OCI-LY3 (cell line): ENCODE measurements at regions not wholly inside any gene's neighbourhood (a gene's known extent, or its start where the extent isn't known, plus 50 kb on each side); places are given as distances from the start of the nearest gene placed in this dataset.
"Not testable (repeated sequence)": the region's sequence is repeated elsewhere in the genome, so short reads cannot be mapped to it uniquely, and the experiment has no call there.

Experiments
- EZH2phosphoT487 ChIP-seq: fragments of 200-600 bp; shearing (Covaris generic); IDR thresholded peaks from 2 replicates; pipeline ENCODE4 v1.6.1; 2018; ENCODE audit warnings: antibody characterized with exemption, mixed run types, low read depth
- TF ChIP-seq, protein P1 (sequence below): fragments of 200-600, 300-600 bp; sonication (generic); IDR thresholded peaks from 2 replicates; pipeline ENCODE4 v1.5.1; 2014; ENCODE audit warnings: antibody characterized with exemption, low read length, low read depth

DNA sequence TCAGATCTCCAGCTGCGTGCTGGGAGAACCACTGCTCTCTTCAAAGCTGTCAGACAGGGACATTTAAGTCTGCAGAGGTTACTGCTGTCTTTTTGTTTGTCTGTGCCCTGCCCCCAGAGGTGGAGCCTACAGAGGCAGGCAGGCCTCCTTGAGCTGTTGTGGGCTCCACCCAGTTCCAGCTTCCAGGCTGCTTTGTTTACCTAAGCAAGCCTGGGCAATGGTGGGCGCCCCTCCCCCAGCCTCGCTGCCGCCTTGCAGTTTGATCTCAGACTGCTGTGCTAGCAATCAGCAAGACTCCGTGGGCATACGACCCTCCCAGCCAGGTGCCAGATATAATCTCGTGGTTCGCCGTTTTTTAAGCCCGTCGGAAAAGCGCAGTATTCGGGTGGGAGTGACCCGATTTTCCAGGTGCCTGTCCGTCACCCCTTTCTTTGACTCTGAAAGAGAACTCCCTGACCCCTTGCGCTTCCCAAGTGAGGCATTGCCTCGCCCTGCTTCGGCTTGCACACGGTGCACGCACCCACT lies 288.2 kb downstream of the RASEF start:
- TF ChIP-seq, protein P1, sequence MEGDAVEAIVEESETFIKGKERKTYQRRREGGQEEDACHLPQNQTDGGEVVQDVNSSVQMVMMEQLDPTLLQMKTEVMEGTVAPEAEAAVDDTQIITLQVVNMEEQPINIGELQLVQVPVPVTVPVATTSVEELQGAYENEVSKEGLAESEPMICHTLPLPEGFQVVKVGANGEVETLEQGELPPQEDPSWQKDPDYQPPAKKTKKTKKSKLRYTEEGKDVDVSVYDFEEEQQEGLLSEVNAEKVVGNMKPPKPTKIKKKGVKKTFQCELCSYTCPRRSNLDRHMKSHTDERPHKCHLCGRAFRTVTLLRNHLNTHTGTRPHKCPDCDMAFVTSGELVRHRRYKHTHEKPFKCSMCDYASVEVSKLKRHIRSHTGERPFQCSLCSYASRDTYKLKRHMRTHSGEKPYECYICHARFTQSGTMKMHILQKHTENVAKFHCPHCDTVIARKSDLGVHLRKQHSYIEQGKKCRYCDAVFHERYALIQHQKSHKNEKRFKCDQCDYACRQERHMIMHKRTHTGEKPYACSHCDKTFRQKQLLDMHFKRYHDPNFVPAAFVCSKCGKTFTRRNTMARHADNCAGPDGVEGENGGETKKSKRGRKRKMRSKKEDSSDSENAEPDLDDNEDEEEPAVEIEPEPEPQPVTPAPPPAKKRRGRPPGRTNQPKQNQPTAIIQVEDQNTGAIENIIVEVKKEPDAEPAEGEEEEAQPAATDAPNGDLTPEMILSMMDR, result not testable (repeated sequence)
- not testable (repeated sequence) for TF ChIP-seq EZH2phosphoT487
